ENCODE measurements at regions not wholly inside any gene's neighbourhood (a gene's known extent, or its start where the extent isn't known, plus 50 kb on each side); places are given as distances from the start of the nearest gene placed in this dataset.

DNA sequence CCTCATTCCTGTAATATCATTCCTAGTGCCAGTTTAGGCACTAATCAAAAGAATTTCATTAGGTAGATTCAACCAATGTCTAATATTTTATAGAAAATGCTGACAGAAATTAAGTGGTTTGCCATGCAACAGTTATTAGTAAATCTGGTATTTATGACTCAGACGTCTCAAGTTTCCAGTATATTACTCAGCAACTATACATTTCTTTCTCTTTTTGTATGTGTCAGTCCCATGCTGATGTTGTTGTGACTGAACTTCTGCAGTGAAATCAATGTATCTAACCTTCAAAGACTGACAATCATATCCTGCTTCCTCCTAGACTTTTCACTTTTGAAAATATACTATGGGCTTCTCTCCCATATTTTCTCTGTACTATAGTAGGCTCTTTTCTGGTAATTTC, 822.5 kb downstream of the NR2F1-AS1 start:
- TF ChIP-seq POLR2A (IDR thresholded peaks at IDR 0.05; ENCODE audit: low read length) (no peak), GATA1 (IDR thresholded peaks at IDR 0.05; ENCODE audit: low read depth, low read length) (no peak)
